ENCODE measurements at regions not wholly inside any gene's neighbourhood (a gene's known extent, or its start where the extent isn't known, plus 50 kb on each side); places are given as distances from the start of the nearest gene placed in this dataset.

GRCh38 chr3:80007522-80007921 is 239.7 kb upstream of the ROBO1 start:
- no peaks in the 10 kb centered on the region for H3K9me3 ChIP-seq (replicated peaks in 1 of 3)
- TF ChIP-seq, protein P1, sequence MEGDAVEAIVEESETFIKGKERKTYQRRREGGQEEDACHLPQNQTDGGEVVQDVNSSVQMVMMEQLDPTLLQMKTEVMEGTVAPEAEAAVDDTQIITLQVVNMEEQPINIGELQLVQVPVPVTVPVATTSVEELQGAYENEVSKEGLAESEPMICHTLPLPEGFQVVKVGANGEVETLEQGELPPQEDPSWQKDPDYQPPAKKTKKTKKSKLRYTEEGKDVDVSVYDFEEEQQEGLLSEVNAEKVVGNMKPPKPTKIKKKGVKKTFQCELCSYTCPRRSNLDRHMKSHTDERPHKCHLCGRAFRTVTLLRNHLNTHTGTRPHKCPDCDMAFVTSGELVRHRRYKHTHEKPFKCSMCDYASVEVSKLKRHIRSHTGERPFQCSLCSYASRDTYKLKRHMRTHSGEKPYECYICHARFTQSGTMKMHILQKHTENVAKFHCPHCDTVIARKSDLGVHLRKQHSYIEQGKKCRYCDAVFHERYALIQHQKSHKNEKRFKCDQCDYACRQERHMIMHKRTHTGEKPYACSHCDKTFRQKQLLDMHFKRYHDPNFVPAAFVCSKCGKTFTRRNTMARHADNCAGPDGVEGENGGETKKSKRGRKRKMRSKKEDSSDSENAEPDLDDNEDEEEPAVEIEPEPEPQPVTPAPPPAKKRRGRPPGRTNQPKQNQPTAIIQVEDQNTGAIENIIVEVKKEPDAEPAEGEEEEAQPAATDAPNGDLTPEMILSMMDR (IDR thresholded peaks at IDR 0.05), result no peak
- TF ChIP-seq POLR2A (IDR thresholded peaks at IDR 0.05), result no peak
- no peak for DNase-seq
- no peak overlapping the region for H3K27ac ChIP-seq
- H3K36me3 ChIP-seq (replicated peaks in 1 of 2), result no peaks in the 10 kb centered on the region
- H3K4me1 ChIP-seq (replicated peaks in 1 of 2), result no peaks in the 10 kb centered on the region
- intact Hi-C loops (cut with DNase I), result no loop called here
- no peak overlapping the region for H3K4me3 ChIP-seq
- H3K27me3 ChIP-seq, result no peaks in the 10 kb centered on the region
- WGBS, 4 donors, result 91 to 97% (median 95%) methylated on average over 1 of the region's 1 CpG

- H3K4me1 ChIP-seq (replicated peaks in 1 of 2), result no peaks in the 10 kb centered on the region
- no peak overlapping the region for H3K4me3 ChIP-seq
Observed at GRCh38 chr3:80006315-80006714, 238.5 kb upstream of the ROBO1 start.

DNA sequence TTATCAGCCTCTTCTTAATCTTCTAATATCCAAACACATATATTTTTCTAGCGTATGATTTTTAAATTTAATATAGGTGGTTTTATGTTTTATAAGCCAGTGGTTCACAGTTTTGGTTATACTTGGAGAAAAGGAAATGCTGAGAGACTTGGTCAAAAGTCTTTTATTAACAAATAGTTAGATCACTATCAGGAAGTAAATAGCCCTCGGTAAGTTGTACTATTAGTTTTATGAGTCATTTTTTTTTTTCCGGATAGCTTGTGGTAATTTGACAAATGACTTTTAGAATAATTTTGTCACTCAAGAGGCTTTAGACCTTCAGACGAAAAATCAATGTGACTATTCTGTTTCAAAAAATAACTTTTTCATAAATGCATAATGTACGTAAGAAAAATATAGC is 232.2 kb upstream of the ROBO1 start:
- DNase-seq, result no peak
- TF ChIP-seq, protein P1 (IDR thresholded peaks at IDR 0.05), result no peak
- TF ChIP-seq POLR2A (IDR thresholded peaks at IDR 0.05), result no peak
- H3K27me3 ChIP-seq, result no peaks in the 10 kb centered on the region
- no peak overlapping the region for H3K27ac ChIP-seq
- H3K9me3 ChIP-seq (replicated peaks in 1 of 3), result no peaks in the 10 kb centered on the region
- H3K4me1 ChIP-seq (replicated peaks in 1 of 2), result no peaks in the 10 kb centered on the region
- intact Hi-C loops (cut with DNase I), result no loop called here
- 66 to 71% (median 67%) methylated on average over 5 of the region's 5 CpGs for WGBS, 4 donors
- H3K4me3 ChIP-seq, result no peak overlapping the region
- H3K36me3 ChIP-seq (replicated peaks in 1 of 2), result no peaks in the 10 kb centered on the region

More at GRCh38 chr3:80006315-80006714, 238.5 kb upstream of the ROBO1 start:
- Histone ChIP-seq H3K27me3 (no peaks in the 10 kb centered on the region), H3K27ac (no peak overlapping the region), H3K36me3 (replicated peaks in 1 of 2) (no peaks in the 10 kb centered on the region), H3K9me3 (replicated peaks in 1 of 3) (no peaks in the 10 kb centered on the region)
- TF ChIP-seq POLR2A (IDR thresholded peaks at IDR 0.05), result no peak
- TF ChIP-seq, protein P1 (IDR thresholded peaks at IDR 0.05), result no peak
- DNase-seq, result no peak
- intact Hi-C loops (cut with DNase I), result no loop called here

GRCh38 chr3:79994397-79994796 is 226.6 kb upstream of the ROBO1 start:
- intact Hi-C loops (cut with DNase I), result no loop called here
- TF ChIP-seq, protein P1 (IDR thresholded peaks at IDR 0.05), result no peak
- TF ChIP-seq POLR2A (IDR thresholded peaks at IDR 0.05), result no peak
- H3K4me1 ChIP-seq (replicated peaks in 1 of 2), result no peaks in the 10 kb centered on the region
- no peak overlapping the region for H3K4me3 ChIP-seq
- no peak for DNase-seq
- no peaks in the 10 kb centered on the region for H3K9me3 ChIP-seq (replicated peaks in 1 of 3)
- no peak overlapping the region for H3K27ac ChIP-seq
- no peaks in the 10 kb centered on the region for H3K27me3 ChIP-seq
- H3K36me3 ChIP-seq (replicated peaks in 1 of 2), result no peaks in the 10 kb centered on the region
- 56 to 72% (median 66%) methylated on average over 2 of the region's 2 CpGs for WGBS, 4 donors
